Body of pancreas (tissue), 4 donors: ENCODE measurements at regions not wholly inside any gene's neighbourhood (a gene's known extent, or its start where the extent isn't known, plus 50 kb on each side); places are given as distances from the start of the nearest gene placed in this dataset.

ENCODE experiments used
- CTCF ChIP-seq, 7 experiments: fragments of 450-650 bp in 4 of 7; fragments of 200-600 bp in 3 of 7; sonication (generic) in 3 of 7; IDR thresholded peaks; one replicate each; pipeline ENCODE4 v1.5.1; 2016 to 2019; ENCODE audit warnings: antibody characterized with exemption in 7 of 7
- POLR2A ChIP-seq, 3 donors: fragments of 450-650 bp; IDR thresholded peaks; one replicate each; pipeline ENCODE4 v1.6.1; 2016; ENCODE audit warnings: antibody characterized with exemption in 3 of 3, mild to moderate bottlenecking in 2 of 3

GRCh38 chr6:53426117-53426516, 77.4 kb upstream of the ELOVL5 start:
- TF ChIP-seq CTCF (IDR thresholded peaks at IDR 0.05) (no peak), POLR2A (IDR thresholded peaks at IDR 0.05) (no peak)
